Stomach (tissue), 4 donors: ENCODE measurements at regions not wholly inside any gene's neighbourhood (a gene's known extent, or its start where the extent isn't known, plus 50 kb on each side); places are given as distances from the start of the nearest gene placed in this dataset.

Experiments
- EP300 ChIP-seq: sonication (generic); formaldehyde crosslinking; IDR thresholded peaks from one replicate; pipeline ENCODE4 v1.6.1; 2017; ENCODE audit warnings: antibody characterized with exemption
- POLR2A ChIP-seq, 4 donors: fragments of 450-650 bp; IDR thresholded peaks; one replicate each; pipeline ENCODE4 v1.6.1; 2016; ENCODE audit warnings: antibody characterized with exemption in 4 of 4, control low read depth in 2 of 4, mild to moderate bottlenecking in 1 of 4, moderate library complexity in 1 of 4
- TF ChIP-seq, protein P1 (sequence below), 7 experiments: fragments of 450-650 bp in 4 of 7; fragments of 200-600 bp in 3 of 7; sonication (generic) in 3 of 7; IDR thresholded peaks; one replicate each; pipeline ENCODE4 v1.5.1; 2016 to 2019; ENCODE audit warnings: antibody characterized with exemption in 7 of 7, control low read depth in 2 of 7, mild to moderate bottlenecking in 1 of 7

- TF ChIP-seq EP300, result no peak
- TF ChIP-seq POLR2A (IDR thresholded peaks at IDR 0.05), result no peak
- TF ChIP-seq, protein P1, sequence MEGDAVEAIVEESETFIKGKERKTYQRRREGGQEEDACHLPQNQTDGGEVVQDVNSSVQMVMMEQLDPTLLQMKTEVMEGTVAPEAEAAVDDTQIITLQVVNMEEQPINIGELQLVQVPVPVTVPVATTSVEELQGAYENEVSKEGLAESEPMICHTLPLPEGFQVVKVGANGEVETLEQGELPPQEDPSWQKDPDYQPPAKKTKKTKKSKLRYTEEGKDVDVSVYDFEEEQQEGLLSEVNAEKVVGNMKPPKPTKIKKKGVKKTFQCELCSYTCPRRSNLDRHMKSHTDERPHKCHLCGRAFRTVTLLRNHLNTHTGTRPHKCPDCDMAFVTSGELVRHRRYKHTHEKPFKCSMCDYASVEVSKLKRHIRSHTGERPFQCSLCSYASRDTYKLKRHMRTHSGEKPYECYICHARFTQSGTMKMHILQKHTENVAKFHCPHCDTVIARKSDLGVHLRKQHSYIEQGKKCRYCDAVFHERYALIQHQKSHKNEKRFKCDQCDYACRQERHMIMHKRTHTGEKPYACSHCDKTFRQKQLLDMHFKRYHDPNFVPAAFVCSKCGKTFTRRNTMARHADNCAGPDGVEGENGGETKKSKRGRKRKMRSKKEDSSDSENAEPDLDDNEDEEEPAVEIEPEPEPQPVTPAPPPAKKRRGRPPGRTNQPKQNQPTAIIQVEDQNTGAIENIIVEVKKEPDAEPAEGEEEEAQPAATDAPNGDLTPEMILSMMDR (IDR thresholded peaks at IDR 0.05), result no peak
These were observed 540.9 kb upstream of the SGCD start for GRCh38 chr5:155786108-155786507.
